Activated CD8-positive, alpha-beta memory T cell treated with anti-CD3 and anti-CD28 coated beads, Interleukin-2, amount 50 U/mL, for 4 hours (primary cell): ENCODE measurements at regions not wholly inside any gene's neighbourhood (a gene's known extent, or its start where the extent isn't known, plus 50 kb on each side); places are given as distances from the start of the nearest gene placed in this dataset.

Experiments
- DNase-seq: peaks from one replicate; pipeline ENCODE4 v3.0.0-alpha.2; 2020

- no peak for DNase-seq
Measured at GRCh38 chr6:120202878-120203277, 853.3 kb upstream of the MAN1A1 start.

DNA sequence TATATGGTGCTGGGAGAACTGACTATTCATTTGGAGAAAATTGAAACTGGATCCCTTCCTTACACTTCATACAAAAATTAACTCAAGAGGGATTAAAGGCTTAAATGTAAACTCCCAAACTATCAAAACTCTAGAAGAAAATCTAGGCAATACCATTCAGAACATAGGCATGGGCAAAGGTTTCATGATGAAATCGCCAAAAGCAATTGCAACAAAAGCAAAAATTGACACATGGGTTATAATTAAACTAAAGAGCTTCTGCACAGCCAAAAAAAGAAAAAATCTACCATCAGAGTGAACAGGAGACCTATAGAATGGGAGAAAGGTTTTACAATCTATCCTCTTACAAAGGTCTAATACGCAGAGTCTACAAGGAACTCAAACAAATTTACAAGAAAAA is 851.3 kb upstream of the MAN1A1 start:
- no peak for DNase-seq

DNA sequence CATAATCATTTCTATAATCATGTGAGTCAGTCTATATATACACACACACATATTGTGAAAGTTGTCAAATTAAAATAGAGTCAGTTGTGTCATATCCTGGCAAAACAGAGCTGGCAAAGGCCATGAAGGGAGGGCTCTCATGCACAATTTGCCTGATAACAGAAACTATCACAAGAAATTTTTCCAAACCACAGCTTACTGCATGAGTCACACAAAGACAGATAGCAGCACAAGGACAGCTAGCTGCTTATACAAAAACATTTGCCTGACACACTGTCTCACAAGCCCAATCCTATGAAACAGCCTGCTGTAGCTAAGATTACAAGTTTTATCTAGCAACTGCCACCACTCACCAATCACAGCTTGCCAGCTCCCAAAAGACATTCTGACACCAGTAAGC is 848.5 kb upstream of the MAN1A1 start:
- DNase-seq = no peak

DNA sequence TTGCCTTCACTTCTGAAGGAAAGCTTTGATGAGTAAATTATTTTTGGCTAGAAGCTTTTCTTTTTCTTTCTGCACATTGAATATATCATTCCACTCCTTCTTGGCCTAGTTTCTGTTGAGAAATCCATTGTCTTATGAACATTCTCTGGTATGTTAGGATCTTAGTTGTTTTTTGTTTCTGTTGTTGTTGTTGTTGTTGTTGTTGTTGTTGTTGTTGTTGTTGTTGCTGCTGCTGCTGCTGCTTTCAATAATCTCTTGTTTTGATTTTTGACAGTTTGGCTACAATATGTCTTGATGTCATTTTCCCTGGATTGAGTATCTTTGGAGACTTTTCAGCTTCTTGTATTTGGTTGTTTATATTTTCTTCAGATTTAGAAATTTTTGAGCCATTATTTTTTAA is 836.5 kb upstream of the MAN1A1 start:
- no peak for DNase-seq

DNA sequence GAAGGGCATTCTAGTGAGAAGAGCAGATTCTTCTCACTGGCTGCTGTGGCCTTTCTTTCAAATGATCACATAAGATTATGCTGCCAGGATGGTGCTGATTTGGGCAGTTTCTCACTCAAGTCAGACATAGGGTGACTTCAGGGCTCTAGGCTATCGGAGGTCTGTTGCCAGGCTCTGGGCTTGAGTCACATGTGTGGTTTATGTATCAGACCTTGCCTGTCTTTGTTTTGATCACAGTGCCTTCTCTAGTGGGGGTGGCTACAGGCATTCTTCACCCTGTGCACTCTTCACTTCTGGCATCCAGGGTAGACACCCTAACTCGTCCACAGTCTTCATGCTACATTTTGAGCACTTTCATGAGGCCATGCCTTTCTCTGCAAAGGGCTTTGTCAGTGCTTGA is 823.7 kb upstream of the MAN1A1 start:
- no peak for DNase-seq

GRCh38 chr6:120164531-120164930 is 815.0 kb upstream of the MAN1A1 start:
- DNase-seq = no peak

GRCh38 chr6:120157873-120158272 is 808.3 kb upstream of the MAN1A1 start:
- no peak for DNase-seq

DNA sequence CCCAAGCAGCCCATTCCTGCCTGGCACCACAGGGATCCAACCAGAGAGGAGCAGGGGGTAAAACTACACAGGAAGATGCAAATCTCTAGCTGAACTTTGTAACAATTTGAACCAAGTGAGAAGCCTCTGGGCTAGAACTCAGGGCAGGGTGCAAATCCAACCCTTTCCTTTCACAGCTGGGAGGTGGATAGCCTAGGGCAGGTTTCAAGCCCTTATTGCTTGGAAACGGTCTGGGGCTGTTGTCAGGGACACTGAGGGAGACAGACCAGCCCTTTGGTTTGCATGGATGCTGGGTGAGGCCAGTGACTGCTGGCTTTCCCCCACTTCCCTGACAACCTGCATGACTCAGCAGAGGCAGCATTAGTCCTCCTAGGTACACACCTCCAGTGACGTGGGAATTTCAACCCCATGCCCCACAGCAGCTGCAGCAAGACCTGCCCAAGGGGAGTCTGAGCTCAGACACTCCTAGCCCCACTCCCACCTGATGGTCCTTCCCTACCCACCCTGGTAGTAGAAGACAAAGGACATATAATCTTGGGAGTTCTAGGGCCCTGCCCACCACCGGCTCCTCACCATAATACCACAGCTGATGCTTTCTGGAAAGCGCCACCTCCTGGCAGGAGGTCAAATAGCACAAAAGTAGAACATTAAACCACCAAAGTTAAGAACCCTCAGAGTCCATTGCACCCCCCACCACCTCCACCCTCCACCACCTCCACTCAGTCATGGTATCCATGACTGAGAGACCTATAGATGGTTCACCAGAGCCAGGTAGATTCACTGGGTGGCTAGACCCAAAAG is 797.7 kb upstream of the MAN1A1 start:
- no peak for DNase-seq

DNA sequence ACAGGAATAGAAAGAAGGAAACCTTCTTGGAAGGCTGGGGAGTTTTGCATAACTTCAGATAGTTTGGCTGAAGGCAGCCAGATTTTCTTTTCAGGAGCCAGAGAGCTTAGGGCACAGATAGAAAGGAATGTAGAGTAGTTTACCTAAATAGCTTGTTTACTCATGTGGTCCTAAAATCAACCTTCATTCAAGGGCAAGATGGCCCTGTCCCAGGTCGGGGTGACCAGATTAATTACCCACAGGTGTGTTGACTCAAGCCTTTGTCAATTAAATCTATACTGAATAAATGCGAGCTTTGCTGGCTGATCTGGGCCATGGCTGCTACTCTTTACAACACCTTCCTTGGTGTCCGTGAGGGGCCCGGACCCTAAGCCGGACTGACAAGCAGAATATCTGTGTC is 792.0 kb upstream of the MAN1A1 start:
- DNase-seq = no peak

DNA sequence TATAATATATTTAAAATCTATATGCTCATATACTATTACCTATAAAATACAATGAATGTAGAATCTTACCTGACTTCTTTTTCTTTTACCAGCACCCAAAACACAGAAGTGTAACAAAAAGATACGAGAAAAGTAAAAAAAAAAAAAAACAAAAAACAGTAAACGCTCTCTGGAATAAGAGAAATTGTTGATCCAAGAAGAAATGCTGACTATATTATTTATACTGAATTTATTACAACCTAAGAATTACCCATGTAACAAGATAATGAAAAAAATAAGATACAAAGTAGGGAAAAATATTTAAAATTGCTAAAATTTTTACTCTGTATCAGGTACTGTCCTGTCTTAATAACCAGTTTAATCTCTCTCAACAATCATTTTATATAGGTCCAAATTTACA is 787.9 kb upstream of the MAN1A1 start:
- DNase-seq = no peak

DNA sequence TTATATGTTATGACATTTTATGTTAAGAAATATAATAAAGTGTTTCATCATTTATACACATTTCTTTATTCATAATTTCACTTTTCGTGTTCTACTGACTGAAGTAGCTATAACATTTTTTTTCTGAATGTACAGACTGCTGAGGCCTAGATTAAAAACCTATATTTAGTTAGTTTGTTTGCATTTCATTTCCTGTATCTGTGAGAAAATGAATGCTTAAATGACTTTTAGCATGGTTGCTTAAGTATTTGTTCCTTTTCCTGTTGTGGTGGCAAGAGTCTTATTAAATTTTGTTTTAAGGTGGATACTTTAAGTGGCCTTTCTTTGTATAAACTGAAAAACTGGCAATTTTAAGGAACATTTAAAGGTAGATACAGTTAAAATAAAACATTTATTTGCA is 779.7 kb upstream of the MAN1A1 start:
- DNase-seq = no peak

GRCh38 chr6:120122401-120122800 is 772.8 kb upstream of the MAN1A1 start:
- DNase-seq = no peak

DNA sequence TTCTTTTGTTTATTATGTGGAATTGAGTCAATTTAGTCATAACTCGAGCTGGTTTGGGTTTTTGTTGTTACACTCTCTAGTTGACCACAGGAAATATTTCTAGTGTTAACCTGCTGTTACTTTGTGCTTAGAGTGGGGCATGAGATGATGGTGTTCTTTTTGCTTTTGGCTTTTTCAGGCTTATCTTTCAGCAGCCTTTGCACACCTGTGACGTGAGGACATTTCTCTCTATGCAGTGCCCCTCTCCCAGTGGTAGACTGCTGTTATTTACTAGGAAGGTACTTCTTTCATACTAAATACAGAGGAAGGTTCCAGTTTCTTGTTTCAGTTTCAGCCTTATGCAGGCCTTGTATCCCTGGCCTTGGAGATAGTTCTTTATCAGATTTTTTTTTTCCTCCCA is 766.8 kb upstream of the MAN1A1 start:
- no peak for DNase-seq

- no peak for DNase-seq
Measured at GRCh38 chr6:120112980-120113379, 763.4 kb upstream of the MAN1A1 start.

GRCh38 chr6:120111001-120111400 is 761.4 kb upstream of the MAN1A1 start:
- DNase-seq = no peak

- no peak for DNase-seq
Measured at GRCh38 chr6:120108061-120108795, 758.7 kb upstream of the MAN1A1 start.

DNA sequence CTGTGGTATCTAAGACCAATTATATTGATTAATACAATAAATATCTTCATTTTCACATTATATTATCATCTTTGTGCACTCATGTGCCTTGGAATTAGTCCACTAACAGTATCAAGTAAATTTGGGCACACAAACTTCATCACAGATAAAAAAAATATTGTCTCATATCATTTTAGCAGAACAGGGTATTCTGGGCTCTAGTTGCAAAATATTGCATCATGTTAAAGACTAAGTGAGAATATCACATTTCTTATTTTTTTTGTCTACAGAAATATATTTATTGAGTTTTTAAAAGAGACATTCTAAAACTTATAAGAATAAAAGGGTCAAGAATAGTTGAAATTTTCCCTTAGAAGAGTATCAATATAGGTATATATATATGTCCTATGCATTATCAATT is 754.1 kb upstream of the MAN1A1 start:
- no peak for DNase-seq

DNA sequence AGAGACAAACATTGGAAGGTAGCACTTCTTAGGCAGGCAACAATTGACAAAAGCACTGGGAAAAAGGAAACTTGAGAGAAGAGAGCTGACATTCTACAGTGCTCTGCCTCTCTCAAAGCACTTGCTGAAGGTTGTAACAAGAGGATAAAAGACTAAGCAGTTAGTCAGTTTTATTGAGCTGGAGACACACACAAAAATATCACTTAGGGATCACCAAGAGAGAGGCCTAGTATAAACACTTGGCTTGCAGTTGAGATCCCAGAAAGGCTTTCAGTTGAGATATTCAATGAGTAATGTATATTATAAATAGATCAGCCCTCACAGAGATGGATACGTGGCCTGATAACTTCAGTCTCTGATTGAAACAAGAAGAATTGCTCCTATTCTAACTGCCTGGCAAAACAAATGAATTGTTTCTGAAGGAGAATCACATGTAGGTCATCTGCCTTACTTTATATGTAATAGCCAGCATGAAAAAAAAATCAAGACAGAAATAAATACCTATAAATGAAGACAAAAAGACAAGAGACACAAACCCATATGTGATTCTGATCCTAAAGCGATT is 747.2 kb upstream of the MAN1A1 start:
- no peak for DNase-seq

GRCh38 chr6:120083186-120083585 is 733.6 kb upstream of the MAN1A1 start:
- no peak for DNase-seq

- no peak for DNase-seq
Measured at GRCh38 chr6:120077489-120077888, 727.9 kb upstream of the MAN1A1 start.

GRCh38 chr6:120058410-120058809 is 708.8 kb upstream of the MAN1A1 start:
- no peak for DNase-seq

- no peak for DNase-seq
Measured at GRCh38 chr6:120056085-120056484, 706.5 kb upstream of the MAN1A1 start.

- DNase-seq = no peak
Measured at GRCh38 chr6:120055071-120055470, 705.5 kb upstream of the MAN1A1 start.

- DNase-seq = no peak
Measured at GRCh38 chr6:120039664-120040063, 690.1 kb upstream of the MAN1A1 start.
